Stimulated activated effector memory CD8-positive, alpha-beta T cell treated with anti-CD3 and anti-CD28 coated beads, Interleukin-12 subunit alpha, Interleukin-12 subunit beta, amount 100 ng/mL, for 72 hours (primary cell): ENCODE measurements at regions not wholly inside any gene's neighbourhood (a gene's known extent, or its start where the extent isn't known, plus 50 kb on each side); places are given as distances from the start of the nearest gene placed in this dataset.

Experiments used
- ATAC-seq: fragments of 150-1000 bp; cut with Tn5 transposase; 2 replicates; pipeline ENCODE4 v1.10.0; 2021
- DNase-seq, 2 donors: peaks; one replicate each; pipeline ENCODE4 v3.0.0; 2021 to 2022; ENCODE audit warnings: low spot score in 2 of 2
- H3K27ac Mint-ChIP-seq: one replicate; pipeline ENCODE4 v1.8.0; 2022; ENCODE audit warnings: mild to moderate bottlenecking, mixed read lengths
- H3K36me3 Mint-ChIP-seq: one replicate; pipeline ENCODE4 v1.8.0; 2022; ENCODE audit warnings: mild to moderate bottlenecking, mixed read lengths
- H3K4me1 Mint-ChIP-seq: one replicate; pipeline ENCODE4 v1.8.0; 2022; ENCODE audit warnings: mixed read lengths
- H3K4me3 Mint-ChIP-seq: one replicate; pipeline ENCODE4 v1.8.0; 2022; ENCODE audit warnings: mild to moderate bottlenecking, mixed read lengths
- H3K9me3 Mint-ChIP-seq: one replicate; pipeline ENCODE4 v1.8.0; 2022; ENCODE audit warnings: mixed read lengths

DNA sequence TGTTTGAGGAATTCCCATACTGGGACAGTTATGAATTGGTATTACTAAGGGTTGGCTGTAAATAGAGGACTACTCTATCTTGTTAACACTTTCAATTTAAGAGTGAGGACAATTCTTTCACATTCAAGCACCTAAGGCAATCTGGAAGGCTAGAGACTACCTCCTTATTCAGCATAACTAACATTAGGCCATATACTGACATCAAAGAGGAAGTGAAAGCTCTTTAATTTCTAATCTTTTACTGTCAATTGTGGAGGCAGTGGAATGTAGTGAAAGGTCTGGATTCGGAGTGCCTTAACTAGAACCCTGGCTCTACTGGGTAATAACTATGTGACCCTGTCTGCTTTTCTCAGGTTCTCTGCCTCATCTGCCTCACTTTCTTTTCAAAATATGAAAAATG lies 134.0 kb downstream of the UFM1 start:
- no peaks in the 10 kb centered on the region for H3K36me3 Mint-ChIP-seq
- no peaks in the 10 kb centered on the region for H3K4me1 Mint-ChIP-seq
- no peak for DNase-seq
- ATAC-seq, result no peak
- H3K9me3 Mint-ChIP-seq, result no peaks in the 10 kb centered on the region
- H3K4me3 Mint-ChIP-seq, result no peak overlapping the region
- H3K27ac Mint-ChIP-seq, result no peak overlapping the region

DNA sequence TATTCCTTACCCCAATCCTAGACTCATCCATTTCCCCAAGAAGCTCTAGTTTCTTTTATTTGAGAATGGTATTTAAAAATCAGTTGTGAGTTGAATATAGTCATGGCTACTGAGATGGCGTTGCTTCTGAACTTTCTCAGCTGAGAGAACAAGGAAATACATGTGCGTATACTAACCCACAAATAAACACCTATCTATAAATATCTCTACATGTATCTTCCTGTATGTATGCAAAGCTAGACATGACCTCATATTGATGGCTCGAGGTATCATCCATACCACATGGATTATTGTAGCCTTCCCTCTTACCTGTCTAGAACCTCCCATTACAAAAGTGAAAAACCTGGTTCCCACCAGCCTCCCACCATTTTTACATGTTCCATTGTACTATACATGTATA lies 141.0 kb downstream of the UFM1 start:
- Mint-ChIP-seq H3K27ac (no peak overlapping the region), H3K36me3 (no peaks in the 10 kb centered on the region), H3K4me1 (no peaks in the 10 kb centered on the region), H3K9me3 (peaks cover 2% of the 10 kb centered on the region), H3K4me3 (no peak overlapping the region)
- no peak for DNase-seq
- no peak for ATAC-seq

DNA sequence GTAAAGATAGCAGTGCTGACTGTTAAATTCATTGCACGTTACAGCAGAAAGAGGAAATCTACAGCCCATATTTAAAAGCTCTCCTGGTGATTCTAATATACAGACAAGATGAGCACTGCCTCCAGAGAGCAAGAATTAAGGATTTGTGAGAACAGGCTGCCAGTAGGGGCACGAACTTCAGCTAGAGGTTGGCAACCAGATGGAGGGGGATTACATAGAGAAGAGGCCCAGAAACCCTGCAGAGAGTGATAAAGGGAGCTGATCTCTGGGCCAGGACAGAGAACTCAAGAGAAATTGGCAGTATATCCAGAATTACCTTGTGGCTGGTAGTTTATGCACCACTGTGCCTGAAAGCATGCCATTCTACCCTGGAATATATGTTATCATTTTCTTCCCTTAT lies 144.8 kb downstream of the UFM1 start:
- DNase-seq (no peak), ATAC-seq (no peak)
- H3K27ac Mint-ChIP-seq, result no peak overlapping the region
- no peaks in the 10 kb centered on the region for H3K4me1 Mint-ChIP-seq
- no peak overlapping the region for H3K4me3 Mint-ChIP-seq
- peaks cover 2% of the 10 kb centered on the region for H3K9me3 Mint-ChIP-seq
- H3K36me3 Mint-ChIP-seq, result no peaks in the 10 kb centered on the region

GRCh38 chr13:38496917-38497316 lies 147.3 kb downstream of the UFM1 start:
- Mint-ChIP-seq H3K9me3 (peaks cover 2% of the 10 kb centered on the region), H3K36me3 (no peaks in the 10 kb centered on the region), H3K27ac (no peak overlapping the region), H3K4me1 (no peaks in the 10 kb centered on the region), H3K4me3 (no peak overlapping the region)
- DNase-seq (no peak), ATAC-seq (no peak)

GRCh38 chr13:38498271-38498670 lies 148.6 kb downstream of the UFM1 start:
- H3K27ac Mint-ChIP-seq, result no peak overlapping the region
- no peak overlapping the region for H3K4me3 Mint-ChIP-seq
- no peaks in the 10 kb centered on the region for H3K36me3 Mint-ChIP-seq
- no peaks in the 10 kb centered on the region for H3K4me1 Mint-ChIP-seq
- ATAC-seq (no peak), DNase-seq (no peak)
- no peaks in the 10 kb centered on the region for H3K9me3 Mint-ChIP-seq

DNA sequence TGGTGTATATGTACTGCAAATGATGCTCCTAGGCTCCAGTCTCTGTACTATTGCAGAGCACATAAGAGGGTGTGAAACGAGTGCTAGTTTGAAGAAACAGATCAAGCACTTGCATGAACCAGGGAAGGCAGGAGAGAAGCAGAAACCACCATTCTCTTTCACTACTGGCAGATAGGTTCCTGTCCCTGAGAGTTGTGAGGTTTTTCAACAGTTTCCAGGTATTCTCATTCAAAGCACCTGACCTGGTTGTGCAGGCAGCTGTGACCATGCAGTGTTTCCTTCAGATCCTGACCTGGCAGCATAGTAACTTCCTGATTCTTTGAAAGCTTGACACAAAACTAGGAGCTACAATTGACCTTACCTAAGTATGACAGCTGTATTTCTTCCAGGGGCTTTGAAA lies 164.9 kb downstream of the UFM1 start:
- no peaks in the 10 kb centered on the region for H3K4me1 Mint-ChIP-seq
- H3K27ac Mint-ChIP-seq, result no peak overlapping the region
- no peak overlapping the region for H3K4me3 Mint-ChIP-seq
- ATAC-seq (no peak), DNase-seq (no peak)
- H3K9me3 Mint-ChIP-seq, result no peaks in the 10 kb centered on the region
- H3K36me3 Mint-ChIP-seq, result no peaks in the 10 kb centered on the region

- Mint-ChIP-seq H3K4me3 (no peak overlapping the region), H3K9me3 (no peaks in the 10 kb centered on the region), H3K27ac (no peak overlapping the region), H3K36me3 (no peaks in the 10 kb centered on the region), H3K4me1 (no peaks in the 10 kb centered on the region)
- DNase-seq, result no peak
- ATAC-seq, result no peak
These were observed 168.5 kb upstream of the FREM2 start for GRCh38 chr13:38518328-38518727.

- H3K27ac Mint-ChIP-seq, result no peak overlapping the region
- H3K9me3 Mint-ChIP-seq, result no peaks in the 10 kb centered on the region
- no peaks in the 10 kb centered on the region for H3K36me3 Mint-ChIP-seq
These were observed 167.5 kb upstream of the FREM2 start for GRCh38 chr13:38519229-38519911.

DNA sequence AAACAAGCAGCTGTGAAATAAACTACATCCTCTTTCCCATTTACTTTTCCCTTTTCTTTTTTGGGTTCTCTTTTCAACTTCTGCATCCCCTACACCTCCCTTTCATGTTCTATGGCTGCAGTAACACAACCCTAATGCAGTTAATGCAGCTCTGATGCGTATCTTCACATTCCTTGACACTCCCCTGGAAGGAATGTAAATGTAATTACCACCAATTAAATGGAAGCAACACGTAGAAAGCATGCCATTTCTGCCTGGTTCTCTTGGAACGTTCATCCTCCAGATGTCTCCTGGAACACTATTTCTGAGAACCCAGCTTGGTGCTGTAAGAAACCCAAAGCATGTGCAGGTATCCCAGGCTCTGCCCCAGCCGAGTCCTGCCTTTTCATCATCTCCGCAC lies 166.8 kb upstream of the FREM2 start:
- H3K4me1 Mint-ChIP-seq, result no peaks in the 10 kb centered on the region
- H3K9me3 Mint-ChIP-seq, result no peaks in the 10 kb centered on the region
- no peaks in the 10 kb centered on the region for H3K36me3 Mint-ChIP-seq
- no peak for ATAC-seq
- no peak overlapping the region for H3K27ac Mint-ChIP-seq
- no peak for DNase-seq
- no peak overlapping the region for H3K4me3 Mint-ChIP-seq

More at GRCh38 chr13:38519229-38519911, 167.5 kb upstream of the FREM2 start:
- no peak for DNase-seq
- no peaks in the 10 kb centered on the region for H3K4me1 Mint-ChIP-seq
- no peak overlapping the region for H3K4me3 Mint-ChIP-seq
- no peak for ATAC-seq

GRCh38 chr13:38527140-38527539 lies 159.7 kb upstream of the FREM2 start:
- peak; percentile 19 for ATAC-seq
- Mint-ChIP-seq H3K4me1 (no peaks in the 10 kb centered on the region), H3K9me3 (no peaks in the 10 kb centered on the region)

GRCh38 chr13:38528986-38529385 lies 157.9 kb upstream of the FREM2 start:
- H3K4me3 Mint-ChIP-seq, result no peak overlapping the region
- H3K27ac Mint-ChIP-seq, result no peak overlapping the region
- no peaks in the 10 kb centered on the region for H3K9me3 Mint-ChIP-seq
- no peak for DNase-seq
- H3K4me1 Mint-ChIP-seq, result no peaks in the 10 kb centered on the region
- no peaks in the 10 kb centered on the region for H3K36me3 Mint-ChIP-seq
- ATAC-seq, result no peak

More at GRCh38 chr13:38527140-38527539, 159.7 kb upstream of the FREM2 start:
- DNase-seq, result no peak
- Mint-ChIP-seq H3K36me3 (no peaks in the 10 kb centered on the region), H3K4me3 (no peak overlapping the region), H3K27ac (no peak overlapping the region)

- no peaks in the 10 kb centered on the region for H3K36me3 Mint-ChIP-seq
- no peak overlapping the region for H3K4me3 Mint-ChIP-seq
- H3K4me1 Mint-ChIP-seq, result no peaks in the 10 kb centered on the region
- no peak for DNase-seq
- H3K9me3 Mint-ChIP-seq, result no peaks in the 10 kb centered on the region
- ATAC-seq, result no peak
- no peak overlapping the region for H3K27ac Mint-ChIP-seq
These were observed 156.4 kb upstream of the FREM2 start for GRCh38 chr13:38530492-38530891.

GRCh38 chr13:38535261-38535660 lies 151.6 kb upstream of the FREM2 start:
- Mint-ChIP-seq H3K36me3 (no peaks in the 10 kb centered on the region), H3K4me3 (no peak overlapping the region), H3K4me1 (no peaks in the 10 kb centered on the region), H3K27ac (no peak overlapping the region), H3K9me3 (no peaks in the 10 kb centered on the region)
- no peak for ATAC-seq
- no peak for DNase-seq

GRCh38 chr13:38537051-38537450 lies 149.8 kb upstream of the FREM2 start:
- H3K4me1 Mint-ChIP-seq, result no peaks in the 10 kb centered on the region
- H3K4me3 Mint-ChIP-seq, result no peak overlapping the region
- H3K27ac Mint-ChIP-seq, result no peak overlapping the region
- H3K9me3 Mint-ChIP-seq, result no peaks in the 10 kb centered on the region
- no peaks in the 10 kb centered on the region for H3K36me3 Mint-ChIP-seq
- ATAC-seq, result no peak
- no peak for DNase-seq

- DNase-seq, result no peak
- ATAC-seq, result no peak
- no peaks in the 10 kb centered on the region for H3K9me3 Mint-ChIP-seq
- H3K36me3 Mint-ChIP-seq, result no peaks in the 10 kb centered on the region
- H3K27ac Mint-ChIP-seq, result no peak overlapping the region
- H3K4me1 Mint-ChIP-seq, result no peaks in the 10 kb centered on the region
- no peak overlapping the region for H3K4me3 Mint-ChIP-seq
These were observed 148.5 kb upstream of the FREM2 start for GRCh38 chr13:38538422-38538821.

- Mint-ChIP-seq H3K9me3 (no peaks in the 10 kb centered on the region), H3K36me3 (no peaks in the 10 kb centered on the region), H3K4me1 (no peaks in the 10 kb centered on the region), H3K4me3 (no peak overlapping the region), H3K27ac (no peak overlapping the region)
- DNase-seq, result no peak
- ATAC-seq, result no peak
These were observed 147.2 kb upstream of the FREM2 start for GRCh38 chr13:38539632-38540031.

- no peak for DNase-seq
- Mint-ChIP-seq H3K4me3 (no peak overlapping the region), H3K36me3 (no peaks in the 10 kb centered on the region), H3K27ac (no peak overlapping the region), H3K9me3 (no peaks in the 10 kb centered on the region), H3K4me1 (no peaks in the 10 kb centered on the region)
- no peak for ATAC-seq
These were observed 144.3 kb upstream of the FREM2 start for GRCh38 chr13:38542601-38543000.
